ENCODE measurements at regions not wholly inside any gene's neighbourhood (a gene's known extent, or its start where the extent isn't known, plus 50 kb on each side); places are given as distances from the start of the nearest gene placed in this dataset.
"Not testable (repeated sequence)": the region's sequence is repeated elsewhere in the genome, so short reads cannot be mapped to it uniquely, and the experiment has no call there.

GRCh38 chr13:68923995-68924394 lies 1183.6 kb upstream of the ATXN8OS start:
- no peak for DNase-seq (ENCODE audit: low read depth)

GRCh38 chr13:68908879-68909278 lies 1198.7 kb upstream of the ATXN8OS start:
- no peak for TF ChIP-seq CTCF (conservative IDR thresholded peaks at IDR 0.05; ENCODE audit: low read length)
- H3K4me3 ChIP-seq (ENCODE audit: low read length), result no peak overlapping the region
- no peak for DNase-seq (ENCODE audit: low read depth)

More at GRCh38 chr13:68923995-68924394, 1183.6 kb upstream of the ATXN8OS start:
- no peak for TF ChIP-seq CTCF (conservative IDR thresholded peaks at IDR 0.05; ENCODE audit: low read length)
- H3K4me3 ChIP-seq (ENCODE audit: low read length), result no peak overlapping the region

GRCh38 chr13:68905186-68905585 lies 1202.4 kb upstream of the ATXN8OS start:
- DNase-seq (ENCODE audit: low read depth), result no peak
- no peak for TF ChIP-seq CTCF (conservative IDR thresholded peaks at IDR 0.05; ENCODE audit: low read length)
- no peak overlapping the region for H3K4me3 ChIP-seq (ENCODE audit: low read length)

GRCh38 chr13:68897331-68897928 lies 1210.2 kb upstream of the ATXN8OS start:
- DNase-seq (ENCODE audit: low read depth), result no peak
- H3K4me3 ChIP-seq (ENCODE audit: low read length), result no peak overlapping the region
- no peak for TF ChIP-seq CTCF (conservative IDR thresholded peaks at IDR 0.05; ENCODE audit: low read length)

GRCh38 chr13:68895696-68896095 lies 1211.9 kb upstream of the ATXN8OS start:
- no peak overlapping the region for H3K4me3 ChIP-seq (ENCODE audit: low read length)
- TF ChIP-seq CTCF (conservative IDR thresholded peaks at IDR 0.05; ENCODE audit: low read length), result no peak
- DNase-seq (ENCODE audit: low read depth), result no peak

GRCh38 chr13:68893721-68894120 lies 1213.9 kb upstream of the ATXN8OS start:
- H3K4me3 ChIP-seq (ENCODE audit: low read length); DNase-seq (ENCODE audit: low read depth): not testable (repeated sequence)

- not testable (repeated sequence) for DNase-seq (ENCODE audit: low read depth); H3K4me3 ChIP-seq (ENCODE audit: low read length)
Measured at GRCh38 chr13:68892596-68892995, 1215.0 kb upstream of the ATXN8OS start.

- not testable (repeated sequence) for DNase-seq (ENCODE audit: low read depth); H3K4me3 ChIP-seq (ENCODE audit: low read length)
Measured at GRCh38 chr13:68890101-68890500, 1217.5 kb upstream of the ATXN8OS start.

- no peak for TF ChIP-seq CTCF (conservative IDR thresholded peaks at IDR 0.05; ENCODE audit: low read length)
- DNase-seq (ENCODE audit: low read depth), result no peak
- H3K4me3 ChIP-seq (ENCODE audit: low read length), result no peak overlapping the region
Measured at GRCh38 chr13:68888832-68889231, 1218.8 kb upstream of the ATXN8OS start.

Measured in AG10803 (cell line).